Dermis blood vessel endothelial cell (primary cell): ENCODE measurements at regions not wholly inside any gene's neighbourhood (a gene's known extent, or its start where the extent isn't known, plus 50 kb on each side); places are given as distances from the start of the nearest gene placed in this dataset.

ENCODE experiments used
- DNase-seq: peaks from one replicate; pipeline ENCODE4 v3.0.0; 2010

- DNase-seq, result no peak
Observed at GRCh38 chr2:858646-859045, 92.0 kb upstream of the SNTG2 start.

- no peak for DNase-seq
Observed at GRCh38 chr2:857937-858336, 92.7 kb upstream of the SNTG2 start.

GRCh38 chr2:857081-857480 lies 93.6 kb upstream of the SNTG2 start:
- DNase-seq, result no peak

GRCh38 chr2:856456-856855 lies 94.2 kb upstream of the SNTG2 start:
- DNase-seq, result no peak

GRCh38 chr2:856041-856440 lies 94.6 kb upstream of the SNTG2 start:
- DNase-seq, result no peak

- DNase-seq, result no peak
Observed at GRCh38 chr2:855177-855576, 95.5 kb upstream of the SNTG2 start.

- peak; percentile 34 for DNase-seq
Observed at GRCh38 chr2:854460-854859, 96.2 kb upstream of the SNTG2 start.

- no peak for DNase-seq
Observed at GRCh38 chr2:853203-853870, 97.3 kb upstream of the SNTG2 start.

- no peak for DNase-seq
Observed at GRCh38 chr2:852168-852567, 98.5 kb upstream of the SNTG2 start.

- DNase-seq, result no peak
Observed at GRCh38 chr2:851680-852079, 99.0 kb upstream of the SNTG2 start.

GRCh38 chr2:851078-851477 lies 99.6 kb upstream of the SNTG2 start:
- DNase-seq, result no peak

- DNase-seq, result no peak
Observed at GRCh38 chr2:850429-850828, 100.2 kb upstream of the SNTG2 start.

GRCh38 chr2:848099-848498 lies 102.5 kb upstream of the SNTG2 start:
- no peak for DNase-seq

- no peak for DNase-seq
Observed at GRCh38 chr2:847669-848068, 103.0 kb upstream of the SNTG2 start.

- DNase-seq, result no peak
Observed at GRCh38 chr2:844715-845114, 105.9 kb upstream of the SNTG2 start.

GRCh38 chr2:842151-842803 lies 108.4 kb upstream of the SNTG2 start:
- no peak for DNase-seq

GRCh38 chr2:841036-841435 lies 109.6 kb upstream of the SNTG2 start:
- no peak for DNase-seq

GRCh38 chr2:834233-834632 lies 116.4 kb upstream of the SNTG2 start:
- DNase-seq, result no peak

GRCh38 chr2:833180-833579 lies 117.5 kb upstream of the SNTG2 start:
- DNase-seq, result no peak

- DNase-seq, result no peak
Observed at GRCh38 chr2:832635-833034, 118.0 kb upstream of the SNTG2 start.

- no peak for DNase-seq
Observed at GRCh38 chr2:831622-832021, 119.0 kb upstream of the SNTG2 start.

GRCh38 chr2:831225-831536 lies 119.5 kb upstream of the SNTG2 start:
- DNase-seq, result no peak

GRCh38 chr2:830419-831224 lies 120.0 kb upstream of the SNTG2 start:
- no peak for DNase-seq

GRCh38 chr2:829047-829446 lies 121.6 kb upstream of the SNTG2 start:
- DNase-seq, result no peak
